IPS-18a (cell line): ENCODE measurements at regions not wholly inside any gene's neighbourhood (a gene's known extent, or its start where the extent isn't known, plus 50 kb on each side); places are given as distances from the start of the nearest gene placed in this dataset.

ENCODE experiments used
- H3K27ac ChIP-seq: one replicate; pipeline ENCODE4 v1.5.1; 2013; ENCODE audit warnings: low read length
- H3K27me3 ChIP-seq: one replicate; pipeline ENCODE4 v1.6.1; 2013; ENCODE audit warnings: mild to moderate bottlenecking, low read length; ENCODE audit not compliant: control insufficient read depth, insufficient read depth
- H3K36me3 ChIP-seq: one replicate; pipeline ENCODE4 v1.6.1; 2013; ENCODE audit warnings: low read depth, low read length; ENCODE audit not compliant: control insufficient read depth
- H3K4me1 ChIP-seq: one replicate; pipeline ENCODE4 v1.6.1; 2013; ENCODE audit warnings: low read depth, low read length; ENCODE audit not compliant: control insufficient read depth
- H3K4me3 ChIP-seq: one replicate; pipeline ENCODE4 v1.5.1; 2013; ENCODE audit warnings: low read length
- H3K9ac ChIP-seq: one replicate; pipeline ENCODE4 v1.6.1; 2013; ENCODE audit warnings: mild to moderate bottlenecking, low read length, moderate library complexity
- H3K9me3 ChIP-seq: one replicate; pipeline ENCODE4 v1.6.1; 2013; ENCODE audit warnings: low read depth, low read length; ENCODE audit not compliant: control insufficient read depth

DNA sequence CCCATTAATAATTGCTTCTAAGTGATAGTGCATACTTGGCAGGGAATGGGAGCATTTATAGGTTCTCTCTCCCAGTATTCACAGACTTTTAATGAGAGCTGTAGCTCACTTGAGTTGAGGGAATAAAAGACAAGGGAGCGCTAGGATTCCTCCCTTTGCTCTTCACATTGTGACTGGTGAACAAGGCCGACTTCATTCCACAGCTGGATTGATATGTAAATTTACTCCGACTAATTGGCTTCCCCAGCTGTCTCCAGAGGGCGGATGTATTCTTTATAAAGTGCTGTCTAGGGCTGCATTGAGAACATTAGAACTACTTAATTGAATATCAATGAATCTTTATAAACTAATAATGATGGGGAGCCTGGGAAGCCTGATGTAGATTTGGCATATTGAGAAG lies 63.4 kb downstream of the GPR50 start:
- H3K9me3 ChIP-seq: peaks cover 13% of the 10 kb centered on the region
- peaks cover 3% of the 10 kb centered on the region for H3K4me1 ChIP-seq
- no peaks in the 10 kb centered on the region for H3K36me3 ChIP-seq
- H3K27me3 ChIP-seq: no peaks in the 10 kb centered on the region
- no peak overlapping the region for H3K9ac ChIP-seq
- peak overlapping the region; percentile 15 for H3K4me3 ChIP-seq
- no peak overlapping the region for H3K27ac ChIP-seq

DNA sequence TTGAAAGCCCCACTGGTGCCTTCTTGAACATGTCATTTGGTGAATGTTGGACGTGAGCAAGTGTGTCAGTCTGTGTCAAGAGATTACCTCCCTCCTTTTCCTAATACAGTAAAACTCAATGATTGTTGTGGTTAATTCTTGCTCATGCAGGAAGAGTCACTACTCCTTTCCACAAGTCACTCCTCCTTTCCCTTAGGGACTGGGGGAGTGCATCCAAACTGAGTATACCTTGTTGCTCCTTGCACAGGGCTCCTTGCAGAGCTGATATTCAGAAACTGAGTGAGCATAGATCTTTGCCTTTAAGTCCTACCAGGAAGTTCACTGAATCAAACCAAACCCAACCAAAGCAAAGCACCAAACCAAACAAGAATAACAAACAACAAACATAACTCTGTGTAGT lies 63.9 kb downstream of the GPR50 start:
- H3K4me3 ChIP-seq: no peak overlapping the region
- no peak overlapping the region for H3K9ac ChIP-seq
- H3K27ac ChIP-seq: no peak overlapping the region
- H3K36me3 ChIP-seq: no peaks in the 10 kb centered on the region
- no peaks in the 10 kb centered on the region for H3K27me3 ChIP-seq
- H3K9me3 ChIP-seq: peaks cover 18% of the 10 kb centered on the region
- peaks cover 3% of the 10 kb centered on the region for H3K4me1 ChIP-seq

DNA sequence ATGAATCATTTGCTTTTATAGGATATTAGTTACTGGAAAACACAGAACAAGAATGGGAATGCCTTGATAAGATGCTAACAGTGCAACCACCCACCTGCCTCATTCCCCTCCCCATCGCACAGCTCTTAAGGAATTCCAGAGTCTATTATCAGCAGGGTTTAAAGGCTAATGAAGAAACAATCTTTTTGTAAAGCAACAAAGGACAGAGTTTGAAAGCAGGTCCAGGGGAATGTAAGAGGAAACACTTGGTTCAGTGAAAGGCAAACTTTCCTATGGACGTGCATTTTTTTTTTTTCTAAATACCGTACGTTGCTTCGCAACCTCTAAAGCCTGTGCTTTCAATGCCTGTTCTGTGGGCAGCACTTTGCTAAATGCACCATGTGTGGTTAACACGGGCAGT lies 92.5 kb downstream of the GPR50 start:
- Histone ChIP-seq H3K4me1 (no peaks in the 10 kb centered on the region), H3K27me3 (no peaks in the 10 kb centered on the region), H3K9ac (no peak overlapping the region), H3K36me3 (no peaks in the 10 kb centered on the region), H3K4me3 (no peak overlapping the region), H3K27ac (no peak overlapping the region), H3K9me3 (peaks cover 3% of the 10 kb centered on the region)

DNA sequence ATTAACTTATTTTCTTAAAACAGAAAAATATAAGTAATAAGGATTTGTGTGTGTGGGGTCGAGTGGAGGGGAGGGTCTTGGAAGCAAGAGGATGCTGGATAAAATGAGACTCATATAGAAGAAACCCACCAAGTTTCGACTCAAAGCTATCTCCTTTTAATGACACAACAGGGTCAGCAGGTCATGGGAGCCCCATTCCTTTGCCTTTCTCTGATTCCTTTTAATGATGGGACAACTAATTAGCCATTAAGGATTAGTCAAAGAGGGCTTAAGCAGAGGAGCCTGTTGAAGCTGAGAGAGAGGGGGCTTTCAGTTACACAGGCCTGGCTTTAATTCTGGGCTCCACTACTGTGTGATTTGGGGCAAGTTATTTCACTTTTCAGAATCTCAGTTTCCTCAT lies 102.8 kb downstream of the GPR50 start:
- Histone ChIP-seq H3K4me3 (no peak overlapping the region), H3K4me1 (no peaks in the 10 kb centered on the region), H3K9ac (no peak overlapping the region), H3K27ac (no peak overlapping the region), H3K9me3 (peaks cover 5% of the 10 kb centered on the region), H3K27me3 (no peaks in the 10 kb centered on the region), H3K36me3 (no peaks in the 10 kb centered on the region)

DNA sequence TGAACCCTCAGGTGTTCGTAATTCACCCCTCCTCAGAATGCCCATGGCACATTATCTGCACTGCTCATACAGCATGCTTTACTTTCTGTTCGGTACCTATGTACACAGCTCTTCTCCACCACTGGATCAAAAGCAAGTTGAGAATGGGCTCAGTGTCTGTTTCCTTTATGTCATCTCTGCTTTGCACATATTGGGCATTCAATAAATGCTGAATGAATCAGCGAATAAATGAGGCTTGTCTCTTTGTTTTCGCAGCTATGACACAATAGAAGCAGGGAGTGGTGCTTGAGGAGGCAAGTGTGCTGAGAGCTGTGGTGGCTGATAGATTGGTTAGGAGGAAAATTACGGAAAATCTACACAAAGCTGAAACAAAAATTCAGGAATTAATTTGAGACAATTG lies 109.1 kb upstream of the VMA21 start:
- H3K4me1 ChIP-seq: no peaks in the 10 kb centered on the region
- no peak overlapping the region for H3K9ac ChIP-seq
- H3K4me3 ChIP-seq: no peak overlapping the region
- H3K27me3 ChIP-seq: no peaks in the 10 kb centered on the region
- H3K9me3 ChIP-seq: no peaks in the 10 kb centered on the region
- H3K36me3 ChIP-seq: no peaks in the 10 kb centered on the region
- no peak overlapping the region for H3K27ac ChIP-seq

DNA sequence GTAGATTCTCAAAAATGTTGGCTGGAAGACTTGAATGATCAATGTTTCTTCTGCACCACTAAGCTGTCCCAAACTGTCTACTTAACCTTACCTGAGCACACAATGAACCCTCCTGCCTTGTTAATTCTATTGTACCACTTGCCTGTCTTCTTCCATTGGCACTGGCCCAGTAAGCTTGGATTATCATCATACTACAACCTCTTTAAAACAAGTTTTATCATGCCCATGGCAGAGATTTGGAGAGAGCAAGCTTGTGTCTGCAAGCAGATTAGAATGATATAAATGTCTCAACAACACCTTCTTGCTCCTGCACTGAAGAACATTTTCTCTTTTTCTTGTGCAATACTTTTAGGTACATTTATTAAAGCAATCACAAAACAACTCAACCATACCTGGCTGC lies 74.0 kb upstream of the VMA21 start:
- H3K4me3 ChIP-seq: no peak overlapping the region
- H3K27ac ChIP-seq: no peak overlapping the region
- H3K9ac ChIP-seq: no peak overlapping the region
- peaks cover 13% of the 10 kb centered on the region for H3K9me3 ChIP-seq
- H3K36me3 ChIP-seq: no peaks in the 10 kb centered on the region
- no peaks in the 10 kb centered on the region for H3K27me3 ChIP-seq
- no peaks in the 10 kb centered on the region for H3K4me1 ChIP-seq

DNA sequence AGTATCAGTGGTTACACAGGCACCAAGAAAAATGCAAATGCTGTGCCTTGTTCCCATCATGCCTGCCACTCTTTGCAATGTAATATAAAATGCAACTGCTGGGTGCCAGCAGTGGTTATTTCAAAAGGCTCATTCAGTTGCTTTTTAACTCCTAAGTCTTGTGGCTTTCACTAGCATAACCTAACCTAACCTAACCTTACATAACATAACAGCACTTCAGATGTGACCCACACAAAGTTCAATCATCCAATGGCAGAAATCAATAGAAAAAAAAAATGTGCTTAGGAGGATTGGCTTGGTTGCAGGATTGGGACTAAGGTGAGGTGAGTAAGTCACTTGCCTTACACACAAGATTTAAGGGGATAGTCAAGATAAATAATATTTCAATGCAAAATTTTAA lies 60.2 kb upstream of the VMA21 start:
- H3K9ac ChIP-seq: no peak overlapping the region
- H3K27ac ChIP-seq: no peak overlapping the region
- H3K36me3 ChIP-seq: no peaks in the 10 kb centered on the region
- no peaks in the 10 kb centered on the region for H3K4me1 ChIP-seq
- H3K4me3 ChIP-seq: no peak overlapping the region
- peaks cover 10% of the 10 kb centered on the region for H3K9me3 ChIP-seq
- H3K27me3 ChIP-seq: no peaks in the 10 kb centered on the region

DNA sequence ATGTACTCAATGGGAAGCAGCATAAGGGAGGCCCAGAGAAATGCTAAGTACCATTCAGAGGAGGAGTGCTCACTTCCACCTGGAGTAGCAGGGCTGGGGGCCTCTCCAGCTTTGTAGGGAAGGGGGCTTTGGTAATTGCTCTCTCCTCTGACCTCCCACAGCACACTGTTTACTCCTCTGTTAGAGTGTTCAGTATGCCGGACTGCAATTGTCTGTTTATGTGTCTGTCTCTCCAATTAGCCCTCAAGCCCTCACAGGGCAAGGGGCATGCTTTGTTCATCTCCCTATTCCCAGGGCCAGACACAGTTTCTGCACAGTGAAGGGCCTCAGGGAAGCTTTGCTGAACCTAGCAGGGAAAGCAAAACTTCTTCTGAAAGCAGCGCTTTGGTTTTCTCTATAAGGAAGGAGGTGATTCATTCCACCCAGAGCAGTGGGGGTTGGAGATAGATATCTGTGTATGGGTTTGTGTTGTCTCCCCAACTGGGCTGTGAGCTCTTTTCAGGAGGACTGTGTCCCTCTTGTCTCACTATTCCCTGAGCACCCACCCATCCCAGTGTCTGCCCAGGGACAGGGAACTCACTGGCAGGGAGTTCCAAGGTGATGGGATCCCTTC lies 50.0 kb upstream of the VMA21 start:
- Histone ChIP-seq H3K4me1 (no peaks in the 10 kb centered on the region), H3K9ac (no peak overlapping the region), H3K4me3 (no peak overlapping the region), H3K27ac (no peak overlapping the region), H3K9me3 (peaks cover 12% of the 10 kb centered on the region), H3K27me3 (no peaks in the 10 kb centered on the region), H3K36me3 (no peaks in the 10 kb centered on the region)
